HEK293 (cell line): ENCODE measurements at regions not wholly inside any gene's neighbourhood (a gene's known extent, or its start where the extent isn't known, plus 50 kb on each side); places are given as distances from the start of the nearest gene placed in this dataset.

Experiments
- CTCF ChIA-PET: fragments of 350-600 bp; formaldehyde crosslinking; extraction: SDS; loops from one replicate; lab custom pipeline; 2021; ENCODE audit warnings: antibody characterized with exemption; lab: Yijun Ruan, JAX
- POLR2A ChIA-PET: fragments of 300-600 bp; formaldehyde crosslinking; extraction: SDS; loops from one replicate; lab custom pipeline; 2020; ENCODE audit warnings: antibody characterized with exemption, inconsistent platforms; lab: Yijun Ruan, JAX
- H3K27ac ChIP-seq: fragments of 200-500 bp; sonication (Bioruptor generic); 2 replicates; pipeline ENCODE4 v1.5.1; 2014; ENCODE audit warnings: low read depth, low read length, control low read depth, inconsistent platforms; ENCODE audit errors: extremely low read depth
- H3K36me3 ChIP-seq, 2 experiments: fragments of 200-500 bp in 1 of 2; sonication (Bioruptor generic) in 1 of 2; 1 replicate in 1 of 2; 2 replicates in 1 of 2; pipeline ENCODE4 v1.5.1; 2014 to 2017; ENCODE audit warnings: inconsistent platforms in 2 of 2, low read length in 2 of 2; ENCODE audit not compliant: control insufficient read depth in 2 of 2, insufficient read depth in 1 of 2
- H3K4me1 ChIP-seq: fragments of 200-500 bp; sonication (Bioruptor generic); 2 replicates; pipeline ENCODE4 v1.5.1; 2014; ENCODE audit warnings: mild to moderate bottlenecking, low read length, inconsistent platforms; ENCODE audit not compliant: control insufficient read depth, insufficient read depth
- H3K4me3 ChIP-seq: 2 replicates; pipeline ENCODE4 v1.5.1; 2011; ENCODE audit warnings: low read depth, mild to moderate bottlenecking, control low read depth, low read length, moderate library complexity
- H3K9me3 ChIP-seq: fragments of 200-500 bp; sonication (Bioruptor generic); 2 replicates; pipeline ENCODE4 v1.5.1; 2014; ENCODE audit warnings: low read depth, low read length, inconsistent platforms; ENCODE audit not compliant: control insufficient read depth, insufficient read depth
- KLF16 ChIP-seq: fragments of 450-650 bp; formaldehyde crosslinking; IDR thresholded peaks from 2 replicates; pipeline ENCODE4 v1.5.1; 2017; ENCODE audit warnings: missing biosample characterization, missing genetic modification characterization
- KLF8 ChIP-seq: fragments of 450-650 bp; formaldehyde crosslinking; IDR thresholded peaks from 2 replicates; pipeline ENCODE4 v1.5.1; 2016; ENCODE audit warnings: missing biosample characterization, missing genetic modification characterization
- OSR2 ChIP-seq: fragments of 450-650 bp; formaldehyde crosslinking; IDR thresholded peaks from 2 replicates; pipeline ENCODE4 v1.5.1; 2016; ENCODE audit warnings: missing biosample characterization, missing genetic modification characterization
- OVOL3 ChIP-seq: fragments of 450-650 bp; formaldehyde crosslinking; IDR thresholded peaks from 2 replicates; pipeline ENCODE4 v1.5.1; 2016; ENCODE audit warnings: missing biosample characterization, missing genetic modification characterization
- PATZ1 ChIP-seq: fragments of 450-650 bp; formaldehyde crosslinking; IDR thresholded peaks from 2 replicates; pipeline ENCODE4 v1.5.1; 2016; ENCODE audit warnings: missing biosample characterization, missing genetic modification characterization
- RBAK ChIP-seq: fragments of 450-650 bp; formaldehyde crosslinking; IDR thresholded peaks from 2 replicates; pipeline ENCODE4 v1.5.1; 2016; ENCODE audit warnings: missing biosample characterization, missing genetic modification characterization
- SCRT2 ChIP-seq: fragments of 450-650 bp; formaldehyde crosslinking; IDR thresholded peaks from 2 replicates; pipeline ENCODE4 v1.5.1; 2016; ENCODE audit warnings: missing biosample characterization, missing genetic modification characterization
- ZBTB20 ChIP-seq: fragments of 450-650 bp; formaldehyde crosslinking; IDR thresholded peaks from 2 replicates; pipeline ENCODE4 v1.5.1; 2016; ENCODE audit warnings: missing biosample characterization, missing genetic modification characterization
- ZNF121 ChIP-seq: fragments of 450-650 bp; formaldehyde crosslinking; IDR thresholded peaks from 2 replicates; pipeline ENCODE4 v1.5.1; 2016; ENCODE audit warnings: missing biosample characterization, missing genetic modification characterization
- ZNF133 ChIP-seq: fragments of 450-650 bp; formaldehyde crosslinking; IDR thresholded peaks from 2 replicates; pipeline ENCODE4 v1.5.1; 2016; ENCODE audit warnings: missing biosample characterization, missing genetic modification characterization
- ZNF16 ChIP-seq: fragments of 450-650 bp; formaldehyde crosslinking; IDR thresholded peaks from 2 replicates; pipeline ENCODE4 v1.5.1; 2016; ENCODE audit warnings: low read depth, missing biosample characterization, missing genetic modification characterization
- ZNF174 ChIP-seq: fragments of 450-650 bp; formaldehyde crosslinking; IDR thresholded peaks from 2 replicates; pipeline ENCODE4 v1.5.0; 2017; ENCODE audit warnings: missing biosample characterization, mild to moderate bottlenecking, missing genetic modification characterization
- ZNF37A ChIP-seq: fragments of 450-650 bp; IDR thresholded peaks from 2 replicates; pipeline ENCODE4 v1.5.1; 2018; ENCODE audit warnings: missing biosample characterization, missing genetic modification characterization
- ZNF48 ChIP-seq: fragments of 450-650 bp; formaldehyde crosslinking; IDR thresholded peaks from 2 replicates; pipeline ENCODE4 v1.5.1; 2016; ENCODE audit warnings: missing biosample characterization, missing genetic modification characterization
- ZNF514 ChIP-seq: fragments of 450-650 bp; formaldehyde crosslinking; IDR thresholded peaks from 2 replicates; pipeline ENCODE4 v1.5.1; 2016; ENCODE audit warnings: missing biosample characterization, missing genetic modification characterization
- ZNF521 ChIP-seq: fragments of 450-650 bp; formaldehyde crosslinking; IDR thresholded peaks from 2 replicates; pipeline ENCODE4 v1.5.1; 2017; ENCODE audit warnings: missing biosample characterization, mild to moderate bottlenecking, missing genetic modification characterization
- ZNF560 ChIP-seq: fragments of 450-650 bp; formaldehyde crosslinking; IDR thresholded peaks from 2 replicates; pipeline ENCODE4 v1.5.1; 2017; ENCODE audit warnings: missing biosample characterization, missing genetic modification characterization, borderline replicate concordance
- ZNF561 ChIP-seq: fragments of 450-650 bp; IDR thresholded peaks from 2 replicates; pipeline ENCODE4 v1.5.1; 2018; ENCODE audit warnings: missing biosample characterization, missing genetic modification characterization, borderline replicate concordance
- ZNF596 ChIP-seq: fragments of 450-650 bp; IDR thresholded peaks from 2 replicates; pipeline ENCODE4 v1.5.0; 2018; ENCODE audit warnings: missing biosample characterization, mild to moderate bottlenecking, missing genetic modification characterization, moderate library complexity
- ZNF626 ChIP-seq: fragments of 450-650 bp; sonication (Bioruptor Pico); formaldehyde crosslinking; IDR thresholded peaks from 2 replicates; pipeline ENCODE4 v1.5.1; 2018; ENCODE audit warnings: missing biosample characterization, missing genetic modification characterization, inconsistent platforms
- ZNF660 ChIP-seq: fragments of 450-650 bp; IDR thresholded peaks from 2 replicates; pipeline ENCODE4 v1.5.1; 2018; ENCODE audit warnings: missing biosample characterization, mild to moderate bottlenecking, missing genetic modification characterization
- ZNF664 ChIP-seq: fragments of 450-650 bp; formaldehyde crosslinking; IDR thresholded peaks from 2 replicates; pipeline ENCODE4 v1.5.1; 2016; ENCODE audit warnings: missing biosample characterization, missing genetic modification characterization
- ZNF791 ChIP-seq: fragments of 450-650 bp; formaldehyde crosslinking; IDR thresholded peaks from 2 replicates; pipeline ENCODE4 v1.5.1; 2016; ENCODE audit warnings: missing biosample characterization, missing genetic modification characterization
- ZNF830 ChIP-seq: fragments of 450-650 bp; IDR thresholded peaks from 2 replicates; pipeline ENCODE4 v1.5.0; 2018; ENCODE audit warnings: missing biosample characterization, missing genetic modification characterization, low read depth, mild to moderate bottlenecking, moderate library complexity
- ZNF837 ChIP-seq: fragments of 450-650 bp; formaldehyde crosslinking; IDR thresholded peaks from 2 replicates; pipeline ENCODE4 v1.5.1; 2016; ENCODE audit warnings: missing biosample characterization, missing genetic modification characterization
- ZXDB ChIP-seq: fragments of 450-650 bp; formaldehyde crosslinking; IDR thresholded peaks from 2 replicates; pipeline ENCODE4 v1.5.1; 2016; ENCODE audit warnings: missing biosample characterization, missing genetic modification characterization
- TF ChIP-seq, protein P1 (sequence below): fragments of 450-650 bp; formaldehyde crosslinking; IDR thresholded peaks from 2 replicates; pipeline ENCODE4 v1.5.1; 2016; ENCODE audit warnings: missing biosample characterization, missing genetic modification characterization

DNA sequence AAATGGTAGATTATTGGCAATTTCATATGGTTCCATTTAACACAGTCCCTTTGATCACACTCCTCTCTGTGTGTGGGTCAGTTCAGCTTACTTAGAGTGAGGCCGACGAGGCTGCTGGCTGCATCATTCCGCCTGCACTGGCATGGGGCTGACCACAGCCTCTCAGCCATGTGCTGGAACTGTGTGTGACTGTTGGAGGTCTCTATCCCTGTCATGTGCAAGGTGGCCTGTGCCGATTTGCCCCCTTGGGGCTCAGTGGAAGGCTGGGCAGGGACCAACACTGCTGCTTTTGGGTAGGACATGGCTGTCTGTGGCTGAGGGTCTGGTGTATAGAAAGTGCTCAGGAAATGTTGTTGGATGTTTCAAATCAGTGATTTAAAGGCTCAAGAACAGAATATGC lies 454.0 kb upstream of the HS6ST1 start (continued):
- TF ChIP-seq ZNF660 (tag by site-specific recombination): no peak
- TF ChIP-seq ZNF830: no peak

DNA sequence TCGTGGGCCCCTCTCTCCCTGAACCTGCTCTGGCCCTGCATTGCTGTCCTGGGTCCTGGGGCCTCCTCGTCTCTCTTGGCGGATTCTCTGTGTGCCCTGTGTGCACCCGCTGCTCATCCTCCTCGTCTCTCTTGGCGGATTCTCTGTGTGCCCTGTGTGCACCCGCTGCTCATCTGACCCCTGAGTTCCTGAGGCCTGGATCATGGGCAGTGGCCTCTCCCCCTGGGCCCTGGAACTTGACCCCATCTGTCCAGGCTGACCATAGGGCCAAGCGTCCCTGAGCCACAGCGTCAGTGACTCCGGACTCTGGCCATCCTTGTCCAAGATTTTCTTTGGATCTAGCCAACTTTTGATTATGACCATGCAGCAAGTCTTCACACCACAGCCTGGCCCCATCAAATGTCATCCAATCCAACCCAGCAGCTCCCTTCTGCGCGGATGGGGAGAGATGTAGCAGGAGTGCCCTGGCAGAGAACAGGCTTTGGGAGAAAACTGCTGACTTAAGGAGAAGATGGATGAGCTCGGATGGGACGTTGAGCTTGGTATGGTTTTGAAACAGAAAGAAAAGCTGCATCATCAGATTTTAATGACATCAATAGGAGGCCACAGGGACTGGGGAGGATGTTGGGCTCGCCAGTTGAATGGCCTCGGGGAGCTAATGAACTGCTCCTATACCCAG lies 455.1 kb upstream of the HS6ST1 start:
- no peaks in the 10 kb centered on the region for H3K9me3 ChIP-seq
- CTCF ChIA-PET: interaction anchor here (1.4 kb wide), 1 partner anchor 18 kb away, joined by 4 read pairs; no protein-coding TSS in a partner anchor
- H3K4me1 ChIP-seq: no peaks in the 10 kb centered on the region
- POLR2A ChIA-PET: no interaction called here
- TF ChIP-seq ZNF133 (tag by site-specific recombination): no peak
- no peak for TF ChIP-seq ZNF37A (tag by site-specific recombination)
- TF ChIP-seq KLF8 (tag by site-specific recombination): no peak
- no peak for TF ChIP-seq ZNF837 (tag by site-specific recombination)
- TF ChIP-seq ZNF560 (tag by site-specific recombination): no peak
- no peak for TF ChIP-seq KLF16 (tag by site-specific recombination)
- no peak for TF ChIP-seq ZBTB20 (tag by site-specific recombination)
- TF ChIP-seq, protein P1, sequence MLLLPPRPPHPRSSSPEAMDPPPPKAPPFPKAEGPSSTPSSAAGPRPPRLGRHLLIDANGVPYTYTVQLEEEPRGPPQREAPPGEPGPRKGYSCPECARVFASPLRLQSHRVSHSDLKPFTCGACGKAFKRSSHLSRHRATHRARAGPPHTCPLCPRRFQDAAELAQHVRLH (tag by site-specific recombination): no peak
- TF ChIP-seq ZNF514 (tag by site-specific recombination): no peak
- no peak for TF ChIP-seq ZNF626 (tag by site-specific recombination)
- TF ChIP-seq RBAK: no peak
- TF ChIP-seq PATZ1 (tag by site-specific recombination): no peak
- TF ChIP-seq ZNF48 (tag by site-specific recombination): no peak
- no peaks in the 10 kb centered on the region for H3K36me3 ChIP-seq
- H3K4me3 ChIP-seq: no peak overlapping the region
- no peak overlapping the region for H3K27ac ChIP-seq

- Histone ChIP-seq H3K4me1 (no peaks in the 10 kb centered on the region), H3K36me3 (no peaks in the 10 kb centered on the region), H3K9me3 (no peaks in the 10 kb centered on the region), H3K4me3 (no peak overlapping the region), H3K27ac (no peak overlapping the region)
- TF ChIP-seq ZNF791 (tag by site-specific recombination): no peak
- no peak for TF ChIP-seq ZNF514 (tag by site-specific recombination)
- TF ChIP-seq ZNF596 (tag by site-specific recombination): no peak
- no peak for TF ChIP-seq ZNF16 (tag by site-specific recombination)
- no peak for TF ChIP-seq SCRT2 (tag by site-specific recombination)
- no peak for TF ChIP-seq ZNF664 (tag by site-specific recombination)
- no peak for TF ChIP-seq OSR2
- TF ChIP-seq ZNF561 (tag by site-specific recombination): no peak
- no peak for TF ChIP-seq ZNF174 (tag by site-specific recombination)
- TF ChIP-seq ZNF48 (tag by site-specific recombination): no peak
- TF ChIP-seq ZXDB (tag by site-specific recombination): no peak
- no peak for TF ChIP-seq ZNF521 (tag by site-specific recombination)
- TF ChIP-seq ZNF121: no peak
- no peak for TF ChIP-seq OVOL3 (tag by site-specific recombination)
- POLR2A ChIA-PET: no interaction called here
- CTCF ChIA-PET: interaction anchor here (1.4 kb wide), 1 partner anchor 19 kb away, joined by 4 read pairs; no protein-coding TSS in a partner anchor
Observed at GRCh38 chr2:128774320-128775216, 455.9 kb upstream of the HS6ST1 start.
